Activated CD4-positive, alpha-beta T cell treated with anti-CD3 and anti-CD28 coated beads for 48 hours (primary cell): ENCODE measurements at regions not wholly inside any gene's neighbourhood (a gene's known extent, or its start where the extent isn't known, plus 50 kb on each side); places are given as distances from the start of the nearest gene placed in this dataset.

Experiments
- DNase-seq: peaks from one replicate; pipeline ENCODE4 v3.0.0-alpha.2; 2020

GRCh38 chr12:38956337-38956736 is 50.9 kb upstream of the CPNE8 start:
- DNase-seq, result no peak
